ENCODE measurements at regions not wholly inside any gene's neighbourhood (a gene's known extent, or its start where the extent isn't known, plus 50 kb on each side); places are given as distances from the start of the nearest gene placed in this dataset.

DNA sequence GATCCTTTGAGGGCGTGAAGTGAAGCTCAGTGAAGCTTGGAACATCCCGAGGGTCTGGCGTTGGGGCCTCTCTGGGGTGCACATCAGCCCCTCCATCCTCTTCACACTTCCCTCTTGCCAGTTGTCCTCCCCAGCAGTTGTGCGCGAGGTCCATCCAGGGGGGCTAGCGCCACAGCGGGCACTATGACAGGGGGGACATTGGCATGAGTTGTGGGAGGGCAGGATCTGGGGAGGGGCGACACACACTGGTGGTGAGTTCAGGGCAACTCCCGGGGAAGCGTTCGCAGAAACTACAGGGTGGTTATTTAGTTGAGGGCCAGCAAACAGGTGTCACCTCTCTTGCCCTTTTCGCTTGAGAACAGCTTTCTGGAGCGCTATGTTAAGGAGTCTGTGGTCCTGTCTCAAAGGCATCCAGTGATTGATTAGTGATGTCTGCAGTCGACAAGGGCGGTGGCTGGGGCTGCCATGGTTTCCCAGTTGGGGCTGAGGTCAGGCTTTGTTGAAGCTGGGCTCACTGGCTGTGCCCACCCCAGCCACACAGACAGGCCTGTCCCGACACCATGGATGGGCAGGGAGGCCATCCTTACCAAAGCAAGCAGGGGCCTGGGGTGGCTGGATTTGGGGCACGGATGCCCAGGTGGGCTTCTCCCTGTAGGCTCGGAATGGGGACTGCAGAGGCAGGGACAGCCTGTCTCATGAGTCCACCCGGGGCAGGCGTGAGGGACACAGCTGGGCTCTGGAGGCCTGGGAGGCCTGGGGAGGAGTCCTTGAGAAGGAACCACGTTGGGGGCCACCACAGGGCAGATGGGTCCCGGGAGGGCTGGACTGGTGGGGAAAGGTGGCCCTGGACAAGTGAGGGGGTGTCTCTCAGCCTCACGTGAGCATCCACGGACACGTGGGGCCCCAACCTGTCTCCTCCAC lies 59.4 kb downstream of the UNCX start:
- TF ChIP-seq POLR2A (IDR thresholded peaks at IDR 0.05) (no peak), POLR2AphosphoS5 (IDR thresholded peaks at IDR 0.05) (no peak), EP300 (IDR thresholded peaks at IDR 0.05; ENCODE audit: low read depth) (no peak)
- TF ChIP-seq, protein P1, sequence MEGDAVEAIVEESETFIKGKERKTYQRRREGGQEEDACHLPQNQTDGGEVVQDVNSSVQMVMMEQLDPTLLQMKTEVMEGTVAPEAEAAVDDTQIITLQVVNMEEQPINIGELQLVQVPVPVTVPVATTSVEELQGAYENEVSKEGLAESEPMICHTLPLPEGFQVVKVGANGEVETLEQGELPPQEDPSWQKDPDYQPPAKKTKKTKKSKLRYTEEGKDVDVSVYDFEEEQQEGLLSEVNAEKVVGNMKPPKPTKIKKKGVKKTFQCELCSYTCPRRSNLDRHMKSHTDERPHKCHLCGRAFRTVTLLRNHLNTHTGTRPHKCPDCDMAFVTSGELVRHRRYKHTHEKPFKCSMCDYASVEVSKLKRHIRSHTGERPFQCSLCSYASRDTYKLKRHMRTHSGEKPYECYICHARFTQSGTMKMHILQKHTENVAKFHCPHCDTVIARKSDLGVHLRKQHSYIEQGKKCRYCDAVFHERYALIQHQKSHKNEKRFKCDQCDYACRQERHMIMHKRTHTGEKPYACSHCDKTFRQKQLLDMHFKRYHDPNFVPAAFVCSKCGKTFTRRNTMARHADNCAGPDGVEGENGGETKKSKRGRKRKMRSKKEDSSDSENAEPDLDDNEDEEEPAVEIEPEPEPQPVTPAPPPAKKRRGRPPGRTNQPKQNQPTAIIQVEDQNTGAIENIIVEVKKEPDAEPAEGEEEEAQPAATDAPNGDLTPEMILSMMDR (IDR thresholded peaks at IDR 0.05), result no peak
- Histone ChIP-seq H3K9me3 (no peaks in the 10 kb centered on the region), H3K36me3 (no peaks in the 10 kb centered on the region), H3K4me3 (no peak overlapping the region), H3K27ac (no peak overlapping the region), H3K4me1 (peaks cover 0 to 14% (median 8%) of the 10 kb centered on the region in 4 donors), H3K27me3 (peaks cover 79% of the 10 kb centered on the region)
- 53 to 79% methylated on average over 3 to 21 of the region's 25 CpGs for WGBS, 2 donors (ENCODE audit: low coverage in 1 of 2)
- intact Hi-C loops (cut with DNase I; ENCODE audit: low total_unique reads), result no loop called here
- in situ Hi-C loops (cut with MboI; ENCODE audit: low pct_ligation_motif_present in 1 of 4, low pct_unique_long_range_greater_than_20kb in 1 of 4, low sequenced_read_pairs in 3 of 4), result no loop called here
- DNase-seq, result no peak

DNA sequence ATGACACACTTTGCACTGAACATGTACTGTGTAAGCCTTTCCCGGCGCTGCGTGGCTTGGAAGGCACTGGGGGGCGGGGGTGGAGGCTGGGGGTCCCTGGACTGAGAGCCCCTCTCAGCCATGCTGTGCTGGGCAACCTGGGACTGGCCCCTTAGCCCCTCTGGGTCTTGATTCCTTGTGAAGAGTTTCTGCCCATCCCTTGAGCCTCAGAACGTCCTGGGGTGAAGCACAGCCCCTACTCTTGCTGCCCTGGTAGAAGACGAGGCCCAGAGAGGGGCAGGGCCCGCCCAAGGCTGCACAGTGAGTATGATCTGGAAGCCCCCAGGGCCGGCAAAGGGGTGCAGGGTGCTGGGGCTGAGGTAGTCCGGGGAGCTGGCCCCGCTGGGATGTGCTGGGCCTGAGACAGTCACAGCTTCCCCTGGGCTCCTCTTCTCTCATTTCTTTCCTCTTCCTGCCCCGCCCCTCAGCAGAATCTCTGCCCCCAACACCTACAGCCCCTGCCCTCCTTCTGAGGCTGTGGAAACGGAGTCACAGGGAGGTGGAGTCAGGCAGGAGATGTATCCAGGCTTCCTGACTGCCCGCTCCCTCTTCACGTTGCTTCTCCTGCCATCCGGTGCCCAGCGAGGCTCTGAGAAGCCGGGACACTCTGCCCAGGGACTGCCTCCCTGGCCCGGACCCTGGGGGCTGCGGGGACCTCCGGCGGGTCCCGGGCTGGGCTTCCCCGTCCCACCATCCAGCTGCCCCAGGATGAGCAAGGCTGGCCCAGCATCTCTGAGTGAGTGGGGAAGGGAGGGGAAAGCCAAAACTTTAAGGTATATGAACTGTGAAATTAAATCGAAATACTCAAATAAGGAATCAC lies 60.5 kb downstream of the UNCX start:
- H3K4me3 ChIP-seq, result no peak overlapping the region
- H3K27ac ChIP-seq, result no peak overlapping the region
- in situ Hi-C loops (cut with MboI; ENCODE audit: low pct_ligation_motif_present in 1 of 4, low pct_unique_long_range_greater_than_20kb in 1 of 4, low sequenced_read_pairs in 3 of 4) (no loop called here), intact Hi-C loops (cut with DNase I; ENCODE audit: low total_unique reads) (no loop called here)
- no peak for DNase-seq
- no peaks in the 10 kb centered on the region for H3K9me3 ChIP-seq
- TF ChIP-seq, protein P1 (IDR thresholded peaks at IDR 0.05), result no peak
- TF ChIP-seq POLR2A (IDR thresholded peaks at IDR 0.05), result no peak
- no peaks in the 10 kb centered on the region for H3K36me3 ChIP-seq
- peaks cover 86% of the 10 kb centered on the region for H3K27me3 ChIP-seq
- H3K4me1 ChIP-seq, result peaks cover 0 to 19% (median 8%) of the 10 kb centered on the region in 4 donors
- 55% methylated on average over 21 of the region's 24 CpGs; no CpG with 5 or more reads in 1 of the 2 donors for WGBS, 2 donors (ENCODE audit: low coverage in 1 of 2)

DNA sequence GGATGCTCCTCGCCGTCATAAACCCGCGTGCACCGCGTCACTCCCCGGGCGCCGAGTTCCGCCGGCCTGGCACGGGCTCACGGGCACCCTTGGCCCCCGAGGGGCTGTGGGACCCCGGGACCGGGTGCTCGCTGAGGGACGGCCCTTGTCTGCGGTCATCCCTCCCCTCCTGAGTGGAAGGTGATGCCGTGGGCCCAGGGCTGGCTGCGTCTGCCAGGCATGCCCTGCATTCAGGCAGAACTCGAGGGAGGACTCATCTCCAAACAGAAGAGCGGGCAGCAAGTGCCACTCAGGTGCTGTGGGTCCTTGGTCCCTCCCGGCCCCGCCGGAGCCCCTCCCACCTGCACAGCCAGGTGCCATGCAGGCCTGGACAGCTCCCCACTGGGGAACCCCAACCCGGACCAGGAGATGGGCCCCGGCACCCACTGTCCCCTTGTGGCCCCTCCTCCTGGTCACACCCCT lies 61.3 kb downstream of the UNCX start:
- peaks cover 0 to 25% (median 8%) of the 10 kb centered on the region in 4 donors for H3K4me1 ChIP-seq
- intact Hi-C loops (cut with DNase I; ENCODE audit: low total_unique reads) (no loop called here), in situ Hi-C loops (cut with MboI; ENCODE audit: low pct_ligation_motif_present in 1 of 4, low pct_unique_long_range_greater_than_20kb in 1 of 4, low sequenced_read_pairs in 3 of 4) (no loop called here)
- no peaks in the 10 kb centered on the region for H3K36me3 ChIP-seq
- no peak overlapping the region for H3K4me3 ChIP-seq
- TF ChIP-seq POLR2AphosphoS5 (IDR thresholded peaks at IDR 0.05) (no peak), POLR2A (IDR thresholded peaks at IDR 0.05) (no peak)
- TF ChIP-seq, protein P1 (IDR thresholded peaks at IDR 0.05), result no peak
- H3K27ac ChIP-seq, result no peak overlapping the region
- no peaks in the 10 kb centered on the region for H3K9me3 ChIP-seq
- DNase-seq, result no peak
- WGBS, 2 donors (ENCODE audit: low coverage in 1 of 2), result 76% methylated on average over 28 of the region's 28 CpGs; no CpG with 5 or more reads in 1 of the 2 donors
- peaks cover 87% of the 10 kb centered on the region for H3K27me3 ChIP-seq

DNA sequence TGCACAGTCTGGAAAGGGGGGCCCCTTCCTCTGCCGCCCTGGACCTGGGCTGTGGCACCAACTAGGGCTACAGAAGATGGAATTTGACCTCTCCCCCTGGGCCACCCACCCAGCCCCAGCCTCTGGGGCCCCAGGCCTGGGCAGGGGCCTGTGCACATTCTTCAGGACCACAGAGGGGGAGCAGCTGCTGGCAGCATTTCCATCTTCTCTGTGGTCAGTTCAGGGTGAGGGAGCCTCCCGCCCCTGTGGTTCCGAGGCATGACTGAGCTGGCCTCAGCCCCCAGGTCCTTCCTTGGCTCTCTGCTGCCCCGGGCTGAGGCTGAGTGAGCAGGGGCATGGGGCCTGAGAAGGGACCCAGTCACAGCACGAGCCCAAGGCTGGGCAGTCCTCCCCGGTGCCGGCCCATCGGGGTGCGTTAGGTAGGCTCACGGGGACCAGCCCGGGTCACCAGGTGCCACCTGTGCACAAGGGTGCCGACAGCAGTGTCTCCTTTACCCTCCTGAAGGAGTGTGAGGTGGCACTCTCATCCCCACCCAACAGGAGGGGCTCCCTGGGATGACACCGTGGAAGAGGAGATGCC lies 63.2 kb downstream of the UNCX start:
- Histone ChIP-seq H3K27ac (no peak overlapping the region), H3K4me1 (peaks cover 0 to 13% (median 0%) of the 10 kb centered on the region in 4 donors), H3K4me3 (no peak overlapping the region), H3K36me3 (no peaks in the 10 kb centered on the region), H3K27me3 (peaks cover 85% of the 10 kb centered on the region), H3K9me3 (no peaks in the 10 kb centered on the region)
- in situ Hi-C loops (cut with MboI; ENCODE audit: low pct_ligation_motif_present in 1 of 4, low pct_unique_long_range_greater_than_20kb in 1 of 4, low sequenced_read_pairs in 3 of 4), result no loop called here
- TF ChIP-seq EP300 (IDR thresholded peaks at IDR 0.05; ENCODE audit: low read depth) (no peak), POLR2AphosphoS5 (IDR thresholded peaks at IDR 0.05) (no peak), POLR2A (IDR thresholded peaks at IDR 0.05) (no peak)
- TF ChIP-seq, protein P1 (IDR thresholded peaks at IDR 0.05), result no peak
- DNase-seq, result no peak
- intact Hi-C loops (cut with DNase I; ENCODE audit: low total_unique reads), result no loop called here
- WGBS, 2 donors (ENCODE audit: low coverage in 1 of 2), result 84% methylated on average over 10 of the region's 13 CpGs; no CpG with 5 or more reads in 1 of the 2 donors
